Sigmoid colon (tissue), 6 donors: ENCODE measurements at regions not wholly inside any gene's neighbourhood (a gene's known extent, or its start where the extent isn't known, plus 50 kb on each side); places are given as distances from the start of the nearest gene placed in this dataset.
A peak's percentile ranks its signal among the peaks of the same experiment; 100 is the strongest.

Source experiments
- DNase-seq: peaks from one replicate; pipeline ENCODE4 v3.0.0-alpha.2; 2019
- H3K27ac ChIP-seq, 4 donors: fragments of 200-600 bp; sonication (generic); one replicate each; pipeline ENCODE4 v1.5.1; 2016 to 2019; ENCODE audit warnings: mild to moderate bottlenecking in 1 of 4
- H3K27me3 ChIP-seq, 3 donors: fragments of 200-600 bp; sonication (generic); one replicate each; pipeline ENCODE4 v1.5.1; 2019; ENCODE audit warnings: mild to moderate bottlenecking in 1 of 3
- H3K36me3 ChIP-seq, 4 donors: fragments of 200-600 bp; sonication (generic); one replicate each; pipeline ENCODE4 v1.5.1; 2016 to 2019
- H3K4me1 ChIP-seq, 4 donors: fragments of 200-600 bp; sonication (generic); one replicate each; pipeline ENCODE4 v1.5.1; 2017 to 2019
- H3K4me3 ChIP-seq, 4 donors: fragments of 200-600 bp; sonication (generic); one replicate each; pipeline ENCODE4 v1.5.1; 2017 to 2019; ENCODE audit warnings: mild to moderate bottlenecking in 2 of 4, moderate library complexity in 1 of 4
- H3K9me3 ChIP-seq, 4 donors: fragments of 200-600 bp in 3 of 4; sonication (generic) in 3 of 4; one replicate each; pipeline versions ENCODE4 v1.5.1 to v1.6.1; 2013 to 2019
- CTCF ChIP-seq, 4 experiments: fragments of 450-650 bp in 3 of 4; fragments of 200-600 bp in 1 of 4; IDR thresholded peaks; one replicate each; pipeline ENCODE4 v1.5.1; 2016 to 2019; ENCODE audit warnings: antibody characterized with exemption in 4 of 4, mild to moderate bottlenecking in 3 of 4, moderate library complexity in 2 of 4
- EP300 ChIP-seq, 4 donors: sonication (generic); formaldehyde crosslinking; IDR thresholded peaks; one replicate each; pipeline ENCODE4 v1.6.1; 2017; ENCODE audit warnings: antibody characterized with exemption in 4 of 4
- POLR2A ChIP-seq, 2 donors: fragments of 450-650 bp; IDR thresholded peaks; one replicate each; pipeline ENCODE4 v1.6.1; 2016; ENCODE audit warnings: antibody characterized with exemption in 2 of 2, mild to moderate bottlenecking in 2 of 2, moderate library complexity in 2 of 2
- POLR2AphosphoS5 ChIP-seq, 4 donors: sonication (generic); formaldehyde crosslinking; IDR thresholded peaks; one replicate each; pipeline ENCODE4 v1.6.1; 2017; ENCODE audit warnings: antibody characterized with exemption in 4 of 4
- WGBS, 2 donors: extraction: QIAGEN DNeasy Blood & Tissue Kit; methylation state at CpG; one replicate each; pipeline ENCODE4 v1.1.7; 2013; 5-methylcytosine and 5-hydroxymethylcytosine counted together
- intact Hi-C: fragments of 100-400 bp; cut with DNase I; formaldehyde crosslinking; loops from one replicate; pipeline ENCODE4 v1.15.1; 2023
- donor health status: healthy with polysubstance abuse.
- donor health status: healthy.

- TF ChIP-seq POLR2A (IDR thresholded peaks at IDR 0.05) (no peak), EP300 (IDR thresholded peaks at IDR 0.05) (no peak), POLR2AphosphoS5 (IDR thresholded peaks at IDR 0.05) (no peak), CTCF (IDR thresholded peaks at IDR 0.05) (no peak)
- H3K9me3 ChIP-seq: no peaks in the 10 kb centered on the region
- intact Hi-C loops: no loop called here
- H3K4me1 ChIP-seq: peaks cover 0 to 8% (median 1%) of the 10 kb centered on the region in 4 donors
- no peak for DNase-seq
- no peaks in the 10 kb centered on the region for H3K27me3 ChIP-seq
- H3K27ac ChIP-seq: no peak overlapping the region
- no peaks in the 10 kb centered on the region for H3K36me3 ChIP-seq
- H3K4me3 ChIP-seq: no peak overlapping the region
Observed at GRCh38 chr9:115514454-115514853, 396.5 kb upstream of the TNC start.

GRCh38 chr9:115517335-115518075 lies 399.5 kb upstream of the TNC start:
- Histone ChIP-seq H3K4me3 (no peak overlapping the region), H3K4me1 (peaks cover 0 to 24% (median 19%) of the 10 kb centered on the region in 4 donors), H3K9me3 (no peaks in the 10 kb centered on the region), H3K27ac (no peak overlapping the region), H3K27me3 (no peaks in the 10 kb centered on the region), H3K36me3 (no peaks in the 10 kb centered on the region)
- intact Hi-C loops: loop anchor here (5.0 kb wide), 1 partner anchor 1115 kb away; no protein-coding TSS in a partner anchor
- DNase-seq: no peak
- TF ChIP-seq CTCF (IDR thresholded peaks at IDR 0.05): no peak
- no peak for TF ChIP-seq POLR2A (IDR thresholded peaks at IDR 0.05)
- no peak for TF ChIP-seq POLR2AphosphoS5 (IDR thresholded peaks at IDR 0.05)
- no peak for TF ChIP-seq EP300 (IDR thresholded peaks at IDR 0.05)

GRCh38 chr9:115520646-115521045 lies 402.7 kb upstream of the TNC start:
- Histone ChIP-seq H3K4me1 (peaks cover 0 to 45% (median 39%) of the 10 kb centered on the region in 4 donors), H3K27ac (peak overlapping the region in 3 of 4 donors; percentile 58 to 76 (median 62)), H3K36me3 (no peaks in the 10 kb centered on the region), H3K27me3 (no peaks in the 10 kb centered on the region), H3K4me3 (no peak overlapping the region), H3K9me3 (no peaks in the 10 kb centered on the region)
- intact Hi-C loops: loop anchor here (5.0 to 10.0 kb wide), 5 partner anchors 308 to 853 kb away; partner anchors contain the start of genes TEX48 and TNC
- no peak for DNase-seq
- 75 to 92% methylated on average over 3 of the region's 3 CpGs for WGBS, 2 donors
- TF ChIP-seq POLR2AphosphoS5 (IDR thresholded peaks at IDR 0.05) (peak in 3 of 4 donors; percentile 12 to 67 (median 44)), POLR2A (IDR thresholded peaks at IDR 0.05) (no peak), EP300 (IDR thresholded peaks at IDR 0.05) (no peak)

GRCh38 chr9:115522912-115523311 lies 405.0 kb upstream of the TNC start:
- WGBS, 2 donors: 93 to 94% methylated on average over 3 of the region's 3 CpGs
- H3K36me3 ChIP-seq: no peaks in the 10 kb centered on the region
- H3K9me3 ChIP-seq: no peaks in the 10 kb centered on the region
- intact Hi-C loops: loop anchor here (2.0 to 10.0 kb wide), 6 partner anchors 311 to 856 kb away; partner anchors contain the start of genes TEX48 and TNC
- no peak overlapping the region for H3K4me3 ChIP-seq
- no peak overlapping the region for H3K27ac ChIP-seq
- TF ChIP-seq CTCF (IDR thresholded peaks at IDR 0.05): no peak
- no peak for DNase-seq
- peaks cover 0 to 60% (median 44%) of the 10 kb centered on the region in 4 donors for H3K4me1 ChIP-seq
- H3K27me3 ChIP-seq: no peaks in the 10 kb centered on the region

- Histone ChIP-seq H3K4me3 (no peak overlapping the region), H3K27me3 (no peaks in the 10 kb centered on the region), H3K4me1 (peaks cover 0 to 58% (median 41%) of the 10 kb centered on the region in 4 donors), H3K9me3 (no peaks in the 10 kb centered on the region), H3K27ac (peak overlapping the region in 3 of 4 donors; percentile 71 to 79 (median 73)), H3K36me3 (no peaks in the 10 kb centered on the region)
- TF ChIP-seq CTCF (IDR thresholded peaks at IDR 0.05) (peak; percentile 66 to 86 (median 78)), POLR2A (IDR thresholded peaks at IDR 0.05) (no peak), POLR2AphosphoS5 (IDR thresholded peaks at IDR 0.05) (peak in 2 of 4 donors; percentile 44 to 48), EP300 (IDR thresholded peaks at IDR 0.05) (no peak)
- intact Hi-C loops: loop anchor here (2.0 to 10.0 kb wide), 7 partner anchors 262 to 857 kb away; partner anchors contain the start of genes TEX48 and TNC
- DNase-seq: no peak
- WGBS, 2 donors: 26% methylated on average over 3 of the region's 3 CpGs
Observed at GRCh38 chr9:115524453-115525059, 406.6 kb upstream of the TNC start.
